KMS-11 (cell line): ENCODE measurements at regions not wholly inside any gene's neighbourhood (a gene's known extent, or its start where the extent isn't known, plus 50 kb on each side); places are given as distances from the start of the nearest gene placed in this dataset.

Experiments
- H2AFZ ChIP-seq: fragments of 200-600 bp; sonication (generic); 2 replicates; pipeline ENCODE4 v1.6.1; 2016; ENCODE audit warnings: antibody characterized with exemption, mixed run types, low read depth
- H3K27ac ChIP-seq: fragments of 200-600 bp; sonication (generic); 2 replicates; pipeline ENCODE4 v1.6.1; 2016; ENCODE audit warnings: mild to moderate bottlenecking, mixed run types
- H3K27me3 ChIP-seq: fragments of 200-600 bp; sonication (generic); 2 replicates; pipeline ENCODE4 v1.6.1; 2017; ENCODE audit warnings: mild to moderate bottlenecking, low read depth, mixed run types, moderate library complexity; ENCODE audit not compliant: insufficient read depth
- H3K36me3 ChIP-seq: fragments of 200-600 bp; sonication (generic); 2 replicates; pipeline ENCODE4 v1.6.1; 2017; ENCODE audit warnings: mild to moderate bottlenecking, mixed run types; ENCODE audit not compliant: insufficient read depth
- H3K4me1 ChIP-seq: fragments of 200-600 bp; sonication (generic); 2 replicates; pipeline ENCODE4 v1.6.1; 2016; ENCODE audit warnings: mild to moderate bottlenecking, low read depth, mixed run types; ENCODE audit not compliant: poor library complexity, severe bottlenecking
- H3K4me2 ChIP-seq: fragments of 200-600 bp; sonication (generic); 2 replicates; pipeline ENCODE4 v1.7.0; 2016; ENCODE audit warnings: mild to moderate bottlenecking, mixed run types
- H3K4me3 ChIP-seq: fragments of 200-600 bp; sonication (generic); IDR thresholded peaks from 2 replicates; pipeline ENCODE4 v1.6.1; 2017; ENCODE audit warnings: low read depth, low read length, mixed read lengths; ENCODE audit not compliant: insufficient read depth
- H3K79me2 ChIP-seq: fragments of 200-600 bp; sonication (generic); 2 replicates; pipeline ENCODE4 v1.6.1; 2016; ENCODE audit warnings: low read depth, mixed run types; ENCODE audit not compliant: insufficient read depth
- H3K9ac ChIP-seq: fragments of 200-600 bp; sonication (generic); 2 replicates; pipeline ENCODE4 v1.6.1; 2016; ENCODE audit warnings: mild to moderate bottlenecking, mixed run types
- H4K20me1 ChIP-seq: fragments of 200-600 bp; sonication (generic); 2 replicates; pipeline ENCODE4 v1.6.1; 2016; ENCODE audit warnings: mild to moderate bottlenecking, mixed run types; ENCODE audit not compliant: insufficient read depth
- TF ChIP-seq, protein P1 (sequence below): fragments of 200-600 bp; sonication (generic); conservative IDR thresholded peaks from 2 replicates; pipeline ENCODE4 v1.6.1; 2017; ENCODE audit warnings: low read depth, mild to moderate bottlenecking, antibody characterized with exemption, low read length, moderate library complexity, mixed read lengths

DNA sequence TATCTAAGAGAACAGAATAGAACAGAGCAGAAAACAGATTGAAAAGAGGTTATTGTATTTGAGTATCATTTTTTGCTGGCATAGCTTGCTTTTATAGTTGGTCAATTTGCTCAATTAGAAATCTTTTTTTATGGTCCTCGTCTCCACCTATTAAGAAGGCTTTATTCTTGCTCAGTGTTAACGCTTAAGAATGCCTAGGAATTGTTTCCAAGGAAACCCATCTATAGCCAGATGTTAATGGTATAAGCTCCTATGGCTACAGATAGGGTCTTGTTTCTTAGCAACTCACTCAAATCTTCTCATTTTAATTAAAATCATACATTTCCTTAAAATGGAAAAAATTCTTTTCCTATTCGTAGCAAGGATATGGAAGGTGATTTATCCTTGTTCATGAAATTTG is 392.3 kb downstream of the TMEM135 start:
- Histone ChIP-seq H3K4me2 (no peak overlapping the region), H3K27ac (no peak overlapping the region), H3K79me2 (no peaks in the 10 kb centered on the region), H2AFZ (no peak overlapping the region), H3K27me3 (no peaks in the 10 kb centered on the region), H3K9ac (no peak overlapping the region), H3K36me3 (no peaks in the 10 kb centered on the region), H3K4me1 (no peaks in the 10 kb centered on the region), H4K20me1 (no peaks in the 10 kb centered on the region), H3K4me3 (no peak overlapping the region)
- TF ChIP-seq, protein P1, sequence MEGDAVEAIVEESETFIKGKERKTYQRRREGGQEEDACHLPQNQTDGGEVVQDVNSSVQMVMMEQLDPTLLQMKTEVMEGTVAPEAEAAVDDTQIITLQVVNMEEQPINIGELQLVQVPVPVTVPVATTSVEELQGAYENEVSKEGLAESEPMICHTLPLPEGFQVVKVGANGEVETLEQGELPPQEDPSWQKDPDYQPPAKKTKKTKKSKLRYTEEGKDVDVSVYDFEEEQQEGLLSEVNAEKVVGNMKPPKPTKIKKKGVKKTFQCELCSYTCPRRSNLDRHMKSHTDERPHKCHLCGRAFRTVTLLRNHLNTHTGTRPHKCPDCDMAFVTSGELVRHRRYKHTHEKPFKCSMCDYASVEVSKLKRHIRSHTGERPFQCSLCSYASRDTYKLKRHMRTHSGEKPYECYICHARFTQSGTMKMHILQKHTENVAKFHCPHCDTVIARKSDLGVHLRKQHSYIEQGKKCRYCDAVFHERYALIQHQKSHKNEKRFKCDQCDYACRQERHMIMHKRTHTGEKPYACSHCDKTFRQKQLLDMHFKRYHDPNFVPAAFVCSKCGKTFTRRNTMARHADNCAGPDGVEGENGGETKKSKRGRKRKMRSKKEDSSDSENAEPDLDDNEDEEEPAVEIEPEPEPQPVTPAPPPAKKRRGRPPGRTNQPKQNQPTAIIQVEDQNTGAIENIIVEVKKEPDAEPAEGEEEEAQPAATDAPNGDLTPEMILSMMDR: no peak

DNA sequence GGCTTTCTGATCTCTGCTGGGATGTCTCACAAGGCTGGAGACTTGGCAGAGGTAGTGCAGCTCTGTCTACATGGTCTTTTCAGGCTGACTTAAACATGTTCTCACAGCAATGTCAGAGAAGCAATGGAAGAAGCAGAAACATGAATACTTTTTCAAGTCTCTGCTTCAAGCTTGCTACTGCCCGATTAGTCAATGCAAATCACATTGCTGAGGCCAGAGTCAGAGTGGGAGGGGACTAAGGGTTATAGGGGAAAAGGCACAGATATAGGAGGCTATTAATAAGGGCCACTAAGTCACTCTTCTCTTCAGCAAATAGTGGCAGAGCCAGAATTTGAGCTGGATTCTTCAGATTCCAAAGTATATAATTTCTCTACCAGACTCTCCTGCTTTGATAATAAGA is 390.5 kb downstream of the TMEM135 start:
- Histone ChIP-seq H4K20me1 (no peaks in the 10 kb centered on the region), H3K9ac (no peak overlapping the region), H3K27ac (no peak overlapping the region), H2AFZ (no peak overlapping the region), H3K4me2 (no peak overlapping the region), H3K4me3 (no peak overlapping the region), H3K36me3 (no peaks in the 10 kb centered on the region), H3K27me3 (no peaks in the 10 kb centered on the region), H3K79me2 (no peaks in the 10 kb centered on the region), H3K4me1 (no peaks in the 10 kb centered on the region)
- TF ChIP-seq, protein P1: no peak

DNA sequence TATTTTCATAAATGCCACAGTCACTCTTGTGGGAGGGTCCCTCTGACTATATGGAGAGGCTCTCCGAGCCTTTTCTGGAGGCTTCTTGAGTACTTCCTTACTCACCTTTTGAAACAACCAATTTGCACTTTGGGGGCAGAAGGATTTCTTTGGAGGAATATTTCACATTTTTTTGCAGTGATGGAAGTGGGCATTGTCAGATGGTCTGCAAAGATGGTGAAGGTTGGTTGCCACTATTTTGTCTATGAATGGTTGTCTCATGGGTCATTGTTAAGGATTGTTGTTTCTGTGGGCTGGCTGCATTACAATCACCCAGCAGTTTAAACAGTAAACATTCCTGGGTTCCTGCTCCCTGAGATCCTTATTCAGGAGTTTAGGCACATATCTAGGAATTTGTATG is 388.2 kb downstream of the TMEM135 start:
- Histone ChIP-seq H4K20me1 (no peaks in the 10 kb centered on the region), H3K4me2 (no peak overlapping the region), H2AFZ (no peak overlapping the region), H3K27me3 (no peaks in the 10 kb centered on the region), H3K79me2 (no peaks in the 10 kb centered on the region), H3K9ac (no peak overlapping the region), H3K27ac (no peak overlapping the region), H3K36me3 (no peaks in the 10 kb centered on the region), H3K4me1 (no peaks in the 10 kb centered on the region), H3K4me3 (no peak overlapping the region)
- TF ChIP-seq, protein P1: no peak

DNA sequence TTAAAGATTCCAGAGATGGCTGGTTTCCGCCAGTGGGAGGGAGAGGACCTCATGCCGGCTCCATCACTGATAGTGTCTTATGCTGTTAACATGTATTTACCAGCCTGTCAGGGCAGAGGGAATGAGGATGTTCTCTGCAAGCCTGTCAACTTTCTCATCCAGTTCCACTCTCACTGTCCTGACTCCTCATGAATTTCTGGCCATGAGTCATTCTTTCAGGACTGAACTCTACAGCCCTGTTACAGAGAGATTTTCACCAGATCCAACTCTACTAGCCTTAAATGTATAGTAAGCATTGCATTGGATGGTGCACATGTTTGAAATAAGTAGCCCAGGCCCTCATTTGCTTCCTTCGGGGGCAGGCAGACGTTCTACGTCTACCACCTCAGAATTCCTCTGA is 387.7 kb downstream of the TMEM135 start:
- Histone ChIP-seq H3K4me2 (no peak overlapping the region), H2AFZ (no peak overlapping the region), H3K4me1 (no peaks in the 10 kb centered on the region), H3K4me3 (no peak overlapping the region), H3K79me2 (no peaks in the 10 kb centered on the region), H3K36me3 (no peaks in the 10 kb centered on the region), H3K27me3 (no peaks in the 10 kb centered on the region), H3K9ac (no peak overlapping the region), H4K20me1 (no peaks in the 10 kb centered on the region), H3K27ac (no peak overlapping the region)
- TF ChIP-seq, protein P1: no peak

DNA sequence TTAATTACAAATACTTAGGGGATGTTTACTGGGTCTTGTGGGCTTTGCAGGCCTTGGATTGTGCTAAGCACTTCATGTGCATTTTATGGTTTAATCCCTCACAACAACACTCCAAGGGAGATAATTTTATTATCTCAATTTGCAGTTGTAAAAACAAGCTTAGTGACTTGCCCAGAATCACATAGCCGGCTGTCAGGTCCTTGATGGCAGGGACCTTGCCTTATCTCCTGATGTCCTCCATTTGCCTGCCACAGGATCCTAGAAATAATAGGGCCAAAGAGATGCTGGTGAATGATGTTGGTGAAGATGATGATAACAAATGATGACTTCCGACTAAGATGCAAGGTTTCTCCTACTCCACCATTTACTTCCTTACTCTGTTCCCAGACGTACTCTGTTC is 385.4 kb downstream of the TMEM135 start:
- Histone ChIP-seq H3K27ac (no peak overlapping the region), H3K36me3 (no peaks in the 10 kb centered on the region), H3K9ac (no peak overlapping the region), H2AFZ (no peak overlapping the region), H3K4me3 (no peak overlapping the region), H3K79me2 (no peaks in the 10 kb centered on the region), H3K27me3 (no peaks in the 10 kb centered on the region), H3K4me2 (no peak overlapping the region), H3K4me1 (no peaks in the 10 kb centered on the region), H4K20me1 (no peaks in the 10 kb centered on the region)
- TF ChIP-seq, protein P1: no peak
